ENCODE measurements at regions not wholly inside any gene's neighbourhood (a gene's known extent, or its start where the extent isn't known, plus 50 kb on each side); places are given as distances from the start of the nearest gene placed in this dataset.

- DNase-seq (ENCODE audit: low read depth): no peak
Observed at GRCh38 chr2:236499691-236500578, 69.7 kb upstream of the ACKR3 start.

DNA sequence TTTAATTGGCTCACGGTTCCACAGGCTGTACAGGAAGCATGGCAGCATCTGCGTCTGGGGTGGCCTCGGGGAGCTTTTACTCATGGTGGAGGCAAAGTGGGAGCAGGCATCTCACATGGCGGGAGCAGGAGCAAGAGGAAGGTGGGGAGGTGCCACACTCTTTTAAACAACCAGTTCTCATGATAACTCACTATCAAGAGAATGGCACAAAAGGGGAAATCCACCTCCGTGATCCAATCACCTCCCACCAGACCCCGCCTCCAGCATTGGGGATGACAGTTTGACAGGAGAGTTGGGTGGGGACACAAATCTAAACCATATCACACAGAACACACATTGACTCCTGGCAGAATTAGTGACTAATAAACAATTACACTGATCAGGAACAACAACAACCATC is 68.6 kb upstream of the ACKR3 start:
- DNase-seq (ENCODE audit: low read depth): no peak

- DNase-seq (ENCODE audit: low read depth): no peak
Observed at GRCh38 chr2:236501531-236501930, 68.1 kb upstream of the ACKR3 start.

DNA sequence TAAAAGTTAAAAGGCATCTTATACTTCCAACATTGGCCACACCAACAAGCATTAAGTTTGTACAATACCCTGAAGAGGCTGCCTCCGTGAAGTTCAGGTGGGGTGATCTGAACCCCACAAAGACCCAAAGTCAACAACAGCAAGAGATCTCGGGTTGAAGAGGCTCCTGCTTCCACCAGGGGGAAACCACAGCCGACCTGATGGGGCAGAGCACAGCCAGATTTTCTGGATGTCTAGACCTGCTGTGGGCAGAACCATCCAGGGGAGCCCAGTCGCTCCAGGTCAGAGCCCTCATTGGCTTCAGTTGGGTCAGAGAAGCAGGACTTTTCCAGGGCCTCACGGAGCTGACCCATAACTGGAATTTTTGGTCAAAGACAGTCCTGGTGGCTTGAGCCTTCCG is 66.5 kb upstream of the ACKR3 start:
- DNase-seq (ENCODE audit: low read depth): no peak

- DNase-seq (ENCODE audit: low read depth): no peak
Observed at GRCh38 chr2:236503583-236503982, 66.0 kb upstream of the ACKR3 start.

DNA sequence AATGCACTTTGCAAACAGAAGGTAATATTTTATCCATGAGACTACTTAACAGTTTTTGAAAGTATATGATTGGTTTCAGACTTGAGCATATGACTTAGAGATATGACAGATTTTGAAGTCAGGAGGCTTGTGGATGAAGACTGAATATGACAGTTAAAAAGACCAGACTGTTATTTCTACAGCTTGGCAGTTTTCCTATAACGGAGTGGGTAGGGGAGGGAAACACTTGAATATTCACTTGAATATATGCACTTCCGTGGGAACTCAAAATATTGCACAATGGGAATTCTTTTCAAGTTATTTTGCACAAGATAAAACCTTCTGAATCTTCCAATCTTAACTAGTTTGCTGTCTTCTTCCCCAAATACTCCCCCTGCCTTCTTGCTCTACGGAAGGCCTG is 64.6 kb upstream of the ACKR3 start:
- DNase-seq (ENCODE audit: low read depth): no peak

GRCh38 chr2:236505648-236506047 is 64.0 kb upstream of the ACKR3 start:
- no peak for DNase-seq (ENCODE audit: low read depth)

GRCh38 chr2:236507393-236508085 is 62.1 kb upstream of the ACKR3 start:
- no peak for DNase-seq (ENCODE audit: low read depth)

GRCh38 chr2:236508466-236508865 is 61.2 kb upstream of the ACKR3 start:
- no peak for DNase-seq (ENCODE audit: low read depth)

GRCh38 chr2:236510034-236510433 is 59.6 kb upstream of the ACKR3 start:
- no peak for DNase-seq (ENCODE audit: low read depth)

DNA sequence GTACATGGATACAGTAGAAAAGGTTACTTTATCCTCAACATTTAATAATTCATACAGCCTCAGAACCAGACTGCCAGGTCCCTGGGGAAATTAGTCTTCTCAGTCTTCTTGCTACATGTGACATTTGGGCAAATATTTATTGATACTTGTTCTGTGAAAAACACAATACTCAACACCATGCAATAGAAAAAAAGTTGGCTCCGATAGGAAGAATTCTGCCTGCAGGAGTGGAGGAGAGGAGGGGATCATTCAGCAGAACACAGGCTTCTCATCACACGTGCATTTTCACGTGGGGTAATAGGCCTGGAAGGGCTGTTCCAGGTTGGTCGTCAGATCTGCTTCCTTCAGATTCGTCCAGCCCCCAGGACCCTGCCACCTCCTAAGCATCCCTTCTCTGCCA is 58.4 kb upstream of the ACKR3 start:
- no peak for DNase-seq (ENCODE audit: low read depth)

DNA sequence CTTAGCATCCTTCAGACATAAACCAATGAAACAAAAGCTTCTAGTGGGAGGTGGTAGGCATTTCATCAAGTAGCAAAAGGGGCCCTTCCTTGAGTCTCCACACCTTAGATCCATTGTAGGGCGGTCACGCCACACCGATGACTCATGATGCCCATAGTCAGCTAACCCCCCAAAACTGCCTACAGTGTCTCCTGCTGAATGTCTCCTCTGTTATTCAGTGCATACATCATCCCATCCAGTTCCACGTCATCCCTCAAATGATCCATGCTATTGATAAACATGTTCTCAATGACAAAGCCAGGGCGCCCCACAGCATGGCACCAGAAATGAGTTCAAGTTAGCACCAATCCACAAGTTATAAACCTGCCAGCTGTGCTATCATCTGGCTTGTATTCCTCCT is 57.4 kb upstream of the ACKR3 start:
- DNase-seq (ENCODE audit: low read depth): no peak

DNA sequence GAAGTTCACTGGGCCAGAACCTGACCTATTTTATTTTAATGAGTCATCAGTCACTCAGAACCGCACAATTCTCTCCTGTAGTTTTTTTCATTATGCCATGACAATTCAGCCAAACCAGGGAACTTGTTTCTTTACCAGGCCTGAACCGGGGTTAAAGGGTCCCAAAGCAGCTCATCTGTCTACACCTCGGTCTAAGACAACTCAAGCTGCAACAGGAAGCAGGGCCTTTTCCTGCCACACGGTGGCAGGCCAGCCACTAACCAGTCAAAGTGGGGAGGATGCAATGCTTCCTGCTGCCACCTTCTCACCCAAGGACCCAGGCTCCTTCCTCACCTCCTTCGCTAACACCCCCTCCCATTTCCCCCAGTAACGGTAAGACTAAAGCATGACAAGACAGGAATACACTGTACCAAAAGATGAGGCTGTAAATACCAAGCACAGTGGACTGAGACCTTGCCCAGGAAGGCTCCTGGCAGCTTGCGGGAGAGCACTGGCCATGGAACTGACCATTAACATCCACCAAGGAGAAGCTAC is 56.7 kb upstream of the ACKR3 start:
- DNase-seq (ENCODE audit: low read depth): peak; percentile 12

GRCh38 chr2:236513956-236514355 is 55.7 kb upstream of the ACKR3 start:
- no peak for DNase-seq (ENCODE audit: low read depth)

DNA sequence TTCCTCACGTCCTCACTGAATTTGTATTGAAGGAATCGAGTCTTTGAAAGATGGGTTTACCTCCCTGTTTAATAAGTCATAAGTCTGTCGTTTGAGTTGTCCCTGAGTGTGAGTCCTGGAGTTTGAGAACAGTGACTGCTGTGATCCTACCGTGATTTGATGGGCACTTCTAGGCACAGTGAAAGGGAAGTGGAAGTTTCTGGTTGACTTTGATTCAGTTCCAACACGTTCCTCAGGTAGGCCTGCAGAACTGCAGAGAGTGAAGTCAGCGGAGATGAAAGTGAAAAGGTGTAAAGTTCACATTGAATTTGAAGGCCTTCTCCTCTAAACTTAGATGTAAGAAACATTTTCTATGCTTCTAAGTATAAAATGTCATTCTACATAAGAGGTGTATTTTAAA is 52.9 kb upstream of the ACKR3 start:
- DNase-seq (ENCODE audit: low read depth): no peak

- DNase-seq (ENCODE audit: low read depth): no peak
Observed at GRCh38 chr2:236517251-236518031, 52.2 kb upstream of the ACKR3 start.
